Fibroblast of mammary gland (primary cell): ENCODE measurements at regions not wholly inside any gene's neighbourhood (a gene's known extent, or its start where the extent isn't known, plus 50 kb on each side); places are given as distances from the start of the nearest gene placed in this dataset.

Experiments
- DNase-seq: peaks from one replicate; pipeline ENCODE4 v3.0.0-alpha.2; 2010; ENCODE audit warnings: low read depth
- H3K4me3 ChIP-seq: 2 replicates; pipeline ENCODE4 v1.5.1; 2011; ENCODE audit warnings: low read depth, mild to moderate bottlenecking, low read length, moderate library complexity; ENCODE audit not compliant: control insufficient read depth
- TF ChIP-seq, protein P1 (sequence below): conservative IDR thresholded peaks from 2 replicates; pipeline ENCODE4 v1.5.1; 2011; ENCODE audit warnings: low read depth, low read length, inconsistent platforms; ENCODE audit not compliant: control insufficient read depth, insufficient read depth

DNA sequence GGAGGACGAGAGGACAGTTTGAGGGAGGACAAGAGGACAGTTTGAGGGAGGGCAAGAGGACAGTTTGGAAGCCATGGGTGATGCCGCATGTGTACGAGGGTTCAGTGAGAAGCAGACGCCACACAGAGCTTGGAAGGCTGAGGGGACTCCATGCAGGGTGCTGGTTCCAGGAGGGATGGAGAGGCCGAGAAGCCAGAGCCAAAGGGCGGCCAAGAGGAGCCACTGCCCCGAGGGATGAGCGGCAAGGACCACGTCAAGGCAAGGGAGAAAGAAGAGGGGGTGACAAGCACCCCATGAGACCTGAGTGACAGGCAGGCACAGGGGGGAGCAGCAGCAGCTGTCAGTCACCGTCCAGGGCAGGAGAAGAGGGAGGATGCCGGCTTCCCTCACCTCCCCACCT lies 385.7 kb upstream of the MYT1L start:
- H3K4me3 ChIP-seq = no peak overlapping the region
- TF ChIP-seq, protein P1, sequence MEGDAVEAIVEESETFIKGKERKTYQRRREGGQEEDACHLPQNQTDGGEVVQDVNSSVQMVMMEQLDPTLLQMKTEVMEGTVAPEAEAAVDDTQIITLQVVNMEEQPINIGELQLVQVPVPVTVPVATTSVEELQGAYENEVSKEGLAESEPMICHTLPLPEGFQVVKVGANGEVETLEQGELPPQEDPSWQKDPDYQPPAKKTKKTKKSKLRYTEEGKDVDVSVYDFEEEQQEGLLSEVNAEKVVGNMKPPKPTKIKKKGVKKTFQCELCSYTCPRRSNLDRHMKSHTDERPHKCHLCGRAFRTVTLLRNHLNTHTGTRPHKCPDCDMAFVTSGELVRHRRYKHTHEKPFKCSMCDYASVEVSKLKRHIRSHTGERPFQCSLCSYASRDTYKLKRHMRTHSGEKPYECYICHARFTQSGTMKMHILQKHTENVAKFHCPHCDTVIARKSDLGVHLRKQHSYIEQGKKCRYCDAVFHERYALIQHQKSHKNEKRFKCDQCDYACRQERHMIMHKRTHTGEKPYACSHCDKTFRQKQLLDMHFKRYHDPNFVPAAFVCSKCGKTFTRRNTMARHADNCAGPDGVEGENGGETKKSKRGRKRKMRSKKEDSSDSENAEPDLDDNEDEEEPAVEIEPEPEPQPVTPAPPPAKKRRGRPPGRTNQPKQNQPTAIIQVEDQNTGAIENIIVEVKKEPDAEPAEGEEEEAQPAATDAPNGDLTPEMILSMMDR = no peak
- no peak for DNase-seq

DNA sequence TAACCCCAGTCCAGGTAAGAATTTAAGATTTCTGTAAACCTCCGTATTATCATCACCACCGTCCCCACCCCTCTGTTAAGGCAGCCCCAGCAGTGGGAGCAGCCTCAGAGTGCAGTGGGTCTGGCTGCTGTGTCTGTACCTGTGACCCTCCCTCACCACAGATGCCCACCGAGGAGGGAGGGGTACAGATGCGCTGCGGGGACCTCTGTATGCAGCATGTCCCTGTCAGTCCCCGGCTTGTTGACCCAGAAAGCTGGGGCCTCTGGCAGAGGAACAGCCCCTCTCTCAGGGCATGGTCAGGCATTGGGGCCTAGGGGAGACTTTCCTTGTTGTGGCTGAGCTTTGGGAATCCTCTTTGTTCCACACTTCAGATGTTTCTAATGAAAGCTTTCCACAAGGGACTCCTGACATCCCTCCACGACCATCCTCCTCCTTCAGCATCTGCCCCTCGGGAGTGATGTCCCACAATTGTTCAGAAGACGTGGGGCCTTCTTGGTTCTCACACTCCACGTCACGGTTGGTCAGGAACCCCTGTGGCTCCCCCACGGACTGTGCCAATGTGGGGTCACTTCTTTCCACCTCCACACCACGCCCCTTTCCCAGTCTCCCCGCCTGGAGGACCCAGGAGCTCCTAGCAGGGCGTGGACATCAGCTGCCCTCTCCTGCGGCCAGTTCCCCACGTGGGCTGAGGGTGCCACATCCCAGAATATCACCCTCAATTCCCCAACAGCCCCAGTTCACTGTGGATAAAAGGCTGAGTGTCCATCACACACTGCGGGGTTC lies 384.2 kb upstream of the MYT1L start:
- no peak for DNase-seq
- TF ChIP-seq, protein P1 = no peak
- no peak overlapping the region for H3K4me3 ChIP-seq

DNA sequence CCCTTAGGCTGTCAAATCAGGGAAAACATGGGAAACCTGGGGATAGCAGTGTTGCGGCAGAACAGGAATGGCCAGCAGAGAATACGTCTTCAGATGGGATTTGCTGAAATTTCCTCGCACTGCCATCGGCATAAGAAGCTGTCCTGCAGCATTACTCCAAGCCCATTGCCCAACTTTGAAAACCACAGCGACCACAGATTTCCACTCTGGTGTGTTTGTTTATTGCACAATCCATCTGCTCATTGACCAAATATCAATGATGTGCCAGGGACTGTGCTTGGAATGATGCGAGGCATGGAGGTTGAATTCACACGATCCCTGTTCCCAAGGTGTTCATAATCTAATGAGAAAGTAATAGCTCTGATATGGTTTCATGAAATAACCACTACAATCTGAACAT lies 383.3 kb upstream of the MYT1L start:
- TF ChIP-seq, protein P1 = no peak
- no peak overlapping the region for H3K4me3 ChIP-seq
- no peak for DNase-seq

DNA sequence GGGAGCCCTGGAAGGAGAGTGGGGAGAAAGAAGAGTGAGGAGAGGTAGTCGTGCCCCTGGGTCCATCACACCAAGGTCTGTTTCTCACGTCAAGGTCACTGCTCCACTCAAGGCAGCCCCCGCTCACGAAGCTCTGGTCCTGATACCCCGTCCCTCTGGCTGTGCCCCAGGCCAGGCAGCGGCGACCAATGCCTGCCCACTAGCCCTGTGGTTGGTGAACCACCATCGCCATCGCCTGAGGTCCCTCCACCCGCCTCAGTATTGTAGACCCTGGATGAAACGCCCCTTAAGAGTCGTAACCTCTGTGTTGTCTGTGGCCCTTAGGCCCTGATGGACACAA lies 378.3 kb upstream of the MYT1L start:
- no peak overlapping the region for H3K4me3 ChIP-seq
- DNase-seq = no peak
- TF ChIP-seq, protein P1 = no peak

DNA sequence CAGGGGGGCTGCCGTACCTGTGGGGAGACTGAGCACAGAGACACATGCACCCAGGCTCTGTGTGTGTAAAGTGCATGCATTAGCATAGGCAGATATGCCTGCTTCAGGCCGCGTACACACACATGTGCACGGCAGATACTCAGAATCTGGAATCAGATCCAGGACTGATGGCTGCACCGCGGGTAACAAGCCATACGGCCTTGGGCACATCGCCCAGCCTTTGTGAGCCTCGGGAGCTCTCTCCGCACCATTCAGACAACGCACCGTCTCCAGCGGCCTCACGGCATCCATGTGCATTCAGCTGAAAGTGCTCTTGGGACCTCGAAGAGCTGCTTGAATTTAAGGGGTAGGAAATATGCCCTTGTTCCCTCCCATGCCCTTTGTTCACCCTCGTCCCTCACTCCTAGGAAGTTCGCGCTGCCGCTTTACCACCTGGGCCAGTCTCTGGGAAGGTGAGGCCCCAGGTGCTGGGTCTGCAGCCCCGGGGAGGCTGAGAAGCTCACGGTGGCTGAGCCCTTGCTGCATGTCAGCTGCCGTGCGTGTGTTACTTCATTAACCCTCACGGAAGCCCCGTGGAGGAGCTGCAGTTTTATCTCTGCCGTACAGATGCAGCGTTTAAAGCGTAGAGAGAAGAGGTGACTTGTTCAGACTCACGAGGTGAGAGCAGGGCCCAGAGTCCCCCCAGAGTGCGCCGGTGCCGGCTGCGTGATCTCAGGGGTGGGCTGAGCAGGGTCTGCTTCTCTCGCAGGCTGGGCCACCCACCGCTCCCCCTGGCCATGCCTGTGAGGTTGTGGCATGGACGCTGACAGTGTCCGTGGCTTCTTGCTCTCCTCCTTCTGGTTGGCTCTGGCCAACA lies 377.7 kb upstream of the MYT1L start:
- no peak for DNase-seq
- TF ChIP-seq, protein P1 = no peak
- no peak overlapping the region for H3K4me3 ChIP-seq

DNA sequence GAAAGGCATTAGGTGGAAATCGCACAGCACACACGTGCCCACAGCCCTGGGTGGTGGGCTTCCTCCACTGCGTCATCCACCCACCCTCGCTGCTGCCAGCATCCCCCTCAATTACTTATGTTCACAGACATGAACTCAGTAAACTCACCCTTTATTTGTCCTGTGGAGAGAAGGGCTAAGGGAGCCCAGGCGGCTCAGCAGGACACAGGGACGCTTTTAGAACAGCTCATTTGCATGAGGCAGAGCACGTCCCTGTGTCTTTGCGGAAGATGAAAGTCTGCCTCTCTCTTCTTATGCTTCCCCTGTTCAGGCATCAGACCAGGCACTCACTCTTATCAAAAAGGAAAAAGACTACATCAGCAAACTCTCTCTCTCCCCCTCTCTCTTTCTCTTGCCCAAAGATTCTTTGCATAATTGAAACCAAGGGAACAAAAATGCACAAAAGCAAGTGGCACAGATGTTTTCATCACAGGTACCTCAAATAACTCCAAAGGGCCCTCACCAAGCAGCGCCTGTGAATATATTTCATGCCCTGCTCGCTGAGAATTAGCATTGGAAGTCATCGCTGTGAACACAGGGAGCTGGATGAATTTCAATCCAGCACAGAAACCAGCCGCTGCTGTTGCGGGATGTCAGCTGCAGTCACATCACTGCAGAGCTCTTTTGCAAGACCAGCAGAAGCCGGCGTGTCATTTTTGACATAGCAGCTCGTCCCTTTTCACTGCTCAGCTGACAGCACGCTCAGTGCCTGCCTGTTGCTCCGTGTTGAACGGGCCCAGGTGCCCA lies 376.3 kb upstream of the MYT1L start:
- no peak for DNase-seq
- H3K4me3 ChIP-seq = no peak overlapping the region
- TF ChIP-seq, protein P1 = no peak
